DMS 273 (cell line): ENCODE measurements at regions not wholly inside any gene's neighbourhood (a gene's known extent, or its start where the extent isn't known, plus 50 kb on each side); places are given as distances from the start of the nearest gene placed in this dataset.
"Not testable (repeated sequence)": the region's sequence is repeated elsewhere in the genome, so short reads cannot be mapped to it uniquely, and the experiment has no call there.

Experiments used
- DNase-seq: peaks from one replicate; lab custom pipeline; 2025; ENCODE audit not compliant: unreplicated experiment; lab: John Stamatoyannopoulos, UW

GRCh38 chr4:123209436-123209835 lies 187.2 kb upstream of the SPRY1 start:
- DNase-seq, result no peak

GRCh38 chr4:123215536-123215935 lies 181.1 kb upstream of the SPRY1 start:
- no peak for DNase-seq

GRCh38 chr4:123216543-123216942 lies 180.1 kb upstream of the SPRY1 start:
- no peak for DNase-seq

- peak; percentile 2 for DNase-seq
Measured at GRCh38 chr4:123216946-123217345, 179.6 kb upstream of the SPRY1 start.

GRCh38 chr4:123217664-123218063 lies 178.9 kb upstream of the SPRY1 start:
- DNase-seq, result peak; percentile 9

GRCh38 chr4:123218981-123219380 lies 177.6 kb upstream of the SPRY1 start:
- no peak for DNase-seq

GRCh38 chr4:123229286-123229685 lies 167.3 kb upstream of the SPRY1 start:
- no peak for DNase-seq

GRCh38 chr4:123230061-123230460 lies 166.5 kb upstream of the SPRY1 start:
- no peak for DNase-seq

GRCh38 chr4:123232439-123232838 lies 164.2 kb upstream of the SPRY1 start:
- DNase-seq, result no peak

GRCh38 chr4:123233136-123233768 lies 163.3 kb upstream of the SPRY1 start:
- peak; percentile 63 for DNase-seq

GRCh38 chr4:123234955-123235354 lies 161.6 kb upstream of the SPRY1 start:
- no peak for DNase-seq

- no peak for DNase-seq
Measured at GRCh38 chr4:123235431-123235830, 161.2 kb upstream of the SPRY1 start.

- peak; percentile 76 for DNase-seq
Measured at GRCh38 chr4:123236606-123237005, 160.0 kb upstream of the SPRY1 start.

- DNase-seq, result not testable (repeated sequence)
Measured at GRCh38 chr4:123240286-123240685, 156.3 kb upstream of the SPRY1 start.

GRCh38 chr4:123243220-123243619 lies 153.4 kb upstream of the SPRY1 start:
- not testable (repeated sequence) for DNase-seq

- DNase-seq, result peak; percentile 28
Measured at GRCh38 chr4:123244137-123244536, 152.5 kb upstream of the SPRY1 start.

- DNase-seq, result no peak
Measured at GRCh38 chr4:123246085-123246484, 150.5 kb upstream of the SPRY1 start.

GRCh38 chr4:123248085-123248659 lies 148.4 kb upstream of the SPRY1 start:
- no peak for DNase-seq

GRCh38 chr4:123249821-123250220 lies 146.8 kb upstream of the SPRY1 start:
- DNase-seq, result no peak

GRCh38 chr4:123250843-123251242 lies 145.8 kb upstream of the SPRY1 start:
- peak; percentile 9 for DNase-seq

- no peak for DNase-seq
Measured at GRCh38 chr4:123255971-123256370, 140.6 kb upstream of the SPRY1 start.

- no peak for DNase-seq
Measured at GRCh38 chr4:123256901-123257300, 139.7 kb upstream of the SPRY1 start.

- no peak for DNase-seq
Measured at GRCh38 chr4:123257591-123257990, 139.0 kb upstream of the SPRY1 start.
